ENCODE measurements at regions not wholly inside any gene's neighbourhood (a gene's known extent, or its start where the extent isn't known, plus 50 kb on each side); places are given as distances from the start of the nearest gene placed in this dataset.
"Not testable (repeated sequence)": the region's sequence is repeated elsewhere in the genome, so short reads cannot be mapped to it uniquely, and the experiment has no call there.

GRCh38 chr14:43067372-43067771 is 1439.7 kb downstream of the FSCB start:
- TF ChIP-seq CTCF, POLR2AphosphoS5 (IDR thresholded peaks at IDR 0.05): not testable (repeated sequence)
